BLaER1 treated with 17β-estradiol and CSF1 and Interleukin-3, amounts not matched to agents 10 nM and 100 nM (cell line): ENCODE measurements at regions not wholly inside any gene's neighbourhood (a gene's known extent, or its start where the extent isn't known, plus 50 kb on each side); places are given as distances from the start of the nearest gene placed in this dataset.

Experiments used
- H3K27ac ChIP-seq, 11 experiments: shearing (Covaris generic); formaldehyde crosslinking; 2 replicates each; pipeline ENCODE4 v1.8.1; 2022
- H3K27me3 ChIP-seq, 11 experiments: shearing (Covaris generic); formaldehyde crosslinking; 2 replicates each; pipeline ENCODE4 v1.8.1; 2022
- H3K36me3 ChIP-seq, 11 experiments: shearing (Covaris generic); formaldehyde crosslinking; 2 replicates each; pipeline ENCODE4 v1.8.1; 2022
- H3K4me1 ChIP-seq, 10 experiments: shearing (Covaris generic); formaldehyde crosslinking; 2 replicates each; pipeline ENCODE4 v1.8.1; 2022
- H3K4me2 ChIP-seq, 11 experiments: shearing (Covaris generic); formaldehyde crosslinking; 2 replicates each; pipeline ENCODE4 v1.8.1; 2022
- H3K4me3 ChIP-seq, 10 experiments: shearing (Covaris generic); formaldehyde crosslinking; 2 replicates each; pipeline ENCODE4 v1.8.1; 2022
- H3K9ac ChIP-seq, 11 experiments: shearing (Covaris generic); formaldehyde crosslinking; 2 replicates each; pipeline ENCODE4 v1.8.1; 2022
- H3K9me3 ChIP-seq, 11 experiments: shearing (Covaris generic); formaldehyde crosslinking; replicated peaks in 1 of 11; 2 replicates each; pipeline ENCODE4 v1.8.1; 2022
- H4K20me1 ChIP-seq, 11 experiments: shearing (Covaris generic); formaldehyde crosslinking; 2 replicates each; pipeline ENCODE4 v1.8.1; 2022
- Cebpa-rat ChIP-seq, 11 experiments: shearing (Covaris generic); IDR thresholded peaks; 2 replicates each; pipeline ENCODE4 v1.8.1; 2022

DNA sequence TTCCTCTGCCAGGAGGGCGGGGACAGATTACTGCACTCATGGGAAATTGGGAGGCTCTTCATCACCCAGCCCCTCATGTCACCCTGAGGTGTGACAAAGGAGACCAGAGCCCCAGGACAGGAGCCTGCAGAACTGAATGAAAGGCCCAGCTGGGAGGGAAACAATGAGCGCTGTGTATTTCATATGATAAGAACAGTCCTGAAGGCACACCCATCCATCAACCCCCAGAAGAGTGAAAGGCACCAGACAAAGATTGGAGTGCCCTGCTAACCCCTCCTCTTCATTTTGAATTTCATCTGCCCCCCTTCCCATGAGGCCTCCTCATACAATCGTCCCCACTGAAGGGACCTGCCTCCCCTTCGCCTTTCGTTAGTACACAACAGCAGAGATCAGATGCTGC, 160.0 kb upstream of the PRICKLE2 start:
- Histone ChIP-seq H4K20me1 (no peaks in the 10 kb centered on the region), H3K4me2 (no peak overlapping the region), H3K4me3 (no peak overlapping the region), H3K9ac (no peak overlapping the region), H3K4me1 (no peaks in the 10 kb centered on the region), H3K36me3 (no peaks in the 10 kb centered on the region), H3K9me3 (no peaks in the 10 kb centered on the region), H3K27me3 (no peaks in the 10 kb centered on the region), H3K27ac (no peak overlapping the region)
- no peak for TF ChIP-seq Cebpa-rat (IDR thresholded peaks at IDR 0.05)

DNA sequence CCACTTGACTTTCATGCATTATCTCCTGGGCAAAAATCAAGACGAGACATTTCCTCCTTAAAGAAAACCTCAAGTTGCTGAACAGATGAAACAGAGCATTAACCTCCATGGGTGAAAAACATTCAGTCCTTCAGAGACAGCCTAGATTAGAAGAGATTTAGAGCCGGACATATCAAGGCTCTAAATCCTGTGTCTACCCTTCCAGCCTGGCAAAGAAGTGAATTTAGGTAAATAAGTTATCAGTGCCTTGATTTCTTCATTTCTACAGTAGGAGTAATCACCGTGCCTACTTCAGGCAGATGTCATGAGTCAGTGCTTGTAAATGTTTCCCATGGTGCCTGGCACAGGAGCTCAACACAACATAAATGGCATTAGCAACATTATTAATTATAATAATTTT, 159.3 kb upstream of the PRICKLE2 start:
- Histone ChIP-seq H3K9ac (no peak overlapping the region), H3K27me3 (no peaks in the 10 kb centered on the region), H3K36me3 (no peaks in the 10 kb centered on the region), H4K20me1 (no peaks in the 10 kb centered on the region), H3K4me3 (no peak overlapping the region), H3K4me2 (no peak overlapping the region), H3K27ac (no peak overlapping the region), H3K9me3 (no peaks in the 10 kb centered on the region), H3K4me1 (no peaks in the 10 kb centered on the region)
- TF ChIP-seq Cebpa-rat (IDR thresholded peaks at IDR 0.05): no peak

DNA sequence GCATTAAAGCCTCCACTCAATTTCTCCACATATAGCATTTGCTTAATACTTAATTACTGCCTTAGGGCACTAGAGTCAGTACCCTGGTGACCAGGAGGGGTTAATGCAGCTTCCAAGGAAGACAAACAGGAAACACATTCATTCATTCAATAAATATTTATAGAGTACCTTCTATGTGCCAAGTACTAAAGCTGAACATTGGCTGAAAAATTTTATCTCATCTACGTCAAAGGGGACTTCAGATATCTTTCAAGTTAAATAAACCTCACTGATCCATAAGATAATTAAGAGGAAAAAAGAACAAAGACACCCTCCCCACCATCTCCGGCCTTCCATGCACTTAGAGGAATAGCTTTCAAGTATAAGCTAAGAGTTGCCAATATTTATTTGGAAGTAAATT, 156.9 kb upstream of the PRICKLE2 start:
- no peak overlapping the region for H3K9ac ChIP-seq
- H3K27me3 ChIP-seq: no peaks in the 10 kb centered on the region
- H3K4me2 ChIP-seq: no peak overlapping the region
- TF ChIP-seq Cebpa-rat (IDR thresholded peaks at IDR 0.05): no peak
- no peaks in the 10 kb centered on the region for H3K4me1 ChIP-seq
- H3K36me3 ChIP-seq: no peaks in the 10 kb centered on the region
- no peaks in the 10 kb centered on the region for H3K9me3 ChIP-seq
- H3K27ac ChIP-seq: no peak overlapping the region
- no peaks in the 10 kb centered on the region for H4K20me1 ChIP-seq
- H3K4me3 ChIP-seq: no peak overlapping the region

DNA sequence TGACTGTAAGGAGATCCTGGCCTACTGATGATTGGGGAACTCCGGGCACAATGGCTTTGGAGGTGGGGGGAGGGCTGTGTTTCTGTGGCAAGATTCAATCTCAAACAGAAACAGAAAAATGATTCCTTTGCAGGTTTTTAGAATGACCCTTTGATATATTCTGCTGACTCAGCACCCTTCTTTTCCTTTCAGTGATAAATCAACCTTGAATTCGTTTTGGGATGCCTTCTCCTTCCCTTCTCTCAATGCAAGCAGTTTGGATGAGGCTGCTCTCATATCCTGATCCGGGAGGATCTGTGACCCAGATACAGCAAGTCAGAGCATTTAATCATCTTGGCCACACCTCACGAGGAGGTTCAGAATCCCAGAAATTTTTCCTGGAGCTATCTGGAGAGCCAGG, 156.1 kb upstream of the PRICKLE2 start:
- Histone ChIP-seq H3K27ac (no peak overlapping the region), H3K4me1 (no peaks in the 10 kb centered on the region), H3K36me3 (no peaks in the 10 kb centered on the region), H3K27me3 (no peaks in the 10 kb centered on the region), H3K9ac (no peak overlapping the region), H3K4me3 (no peak overlapping the region), H3K4me2 (no peak overlapping the region), H3K9me3 (peaks cover 0 to 3% (median 0%) of the 10 kb centered on the region in 11 experiments; a peak in 4 of 22 replicates), H4K20me1 (no peaks in the 10 kb centered on the region)
- TF ChIP-seq Cebpa-rat (IDR thresholded peaks at IDR 0.05): no peak

DNA sequence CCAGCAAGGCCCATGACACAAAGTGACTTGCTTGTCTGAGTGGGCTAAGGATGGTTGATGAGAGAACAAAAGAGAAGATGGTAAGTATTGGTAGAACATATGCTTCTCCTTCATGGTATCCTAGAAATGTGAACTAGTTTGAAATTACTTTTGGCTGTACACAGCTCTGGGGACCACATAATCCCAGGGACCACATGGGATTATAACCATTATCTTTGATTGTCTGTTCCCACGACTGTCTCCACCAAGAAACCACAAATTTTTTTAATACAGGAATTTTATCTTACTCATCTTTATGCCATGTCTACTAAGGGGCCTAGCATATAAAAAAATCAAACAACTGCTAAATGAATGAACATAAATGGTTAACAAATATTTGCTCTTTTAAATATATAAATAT, 155.3 kb upstream of the PRICKLE2 start:
- no peak overlapping the region for H3K27ac ChIP-seq
- no peak overlapping the region for H3K9ac ChIP-seq
- H3K27me3 ChIP-seq: no peaks in the 10 kb centered on the region
- H3K36me3 ChIP-seq: no peaks in the 10 kb centered on the region
- peaks cover 6 to 12% (median 7%) of the 10 kb centered on the region in 11 experiments; a peak in 20 of 22 replicates for H3K9me3 ChIP-seq
- TF ChIP-seq Cebpa-rat (IDR thresholded peaks at IDR 0.05): no peak
- no peaks in the 10 kb centered on the region for H4K20me1 ChIP-seq
- H3K4me2 ChIP-seq: no peak overlapping the region
- no peak overlapping the region for H3K4me3 ChIP-seq
- H3K4me1 ChIP-seq: no peaks in the 10 kb centered on the region

DNA sequence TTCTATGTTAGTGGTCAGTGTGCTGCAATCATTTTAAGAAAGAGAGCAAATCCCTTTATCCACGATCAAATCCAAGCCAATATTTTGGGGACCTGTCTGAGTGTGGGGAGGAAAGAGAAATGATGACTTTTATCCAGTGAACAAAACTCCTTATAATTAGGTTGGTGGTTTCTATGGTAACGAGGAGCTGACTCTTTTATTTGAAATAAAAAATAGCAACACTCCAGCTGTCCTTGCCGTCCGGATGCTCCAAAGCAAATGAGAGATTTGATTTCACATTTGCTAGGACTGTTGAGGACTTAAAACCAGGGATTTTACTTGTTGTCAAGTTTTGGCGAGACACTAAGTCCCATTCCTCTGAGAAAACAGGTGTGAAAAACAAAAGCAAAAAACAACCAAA, 154.0 kb upstream of the PRICKLE2 start:
- no peaks in the 10 kb centered on the region for H3K36me3 ChIP-seq
- no peak overlapping the region for H3K9ac ChIP-seq
- no peaks in the 10 kb centered on the region for H4K20me1 ChIP-seq
- peaks cover 0 to 12% (median 0%) of the 10 kb centered on the region in 10 experiments; a peak in 6 of 20 replicates for H3K4me1 ChIP-seq
- H3K27me3 ChIP-seq: no peaks in the 10 kb centered on the region
- no peak overlapping the region for H3K4me2 ChIP-seq
- no peak overlapping the region for H3K4me3 ChIP-seq
- H3K27ac ChIP-seq: no peak overlapping the region
- no peak for TF ChIP-seq Cebpa-rat (IDR thresholded peaks at IDR 0.05)
- H3K9me3 ChIP-seq: peaks cover 7 to 13% (median 9%) of the 10 kb centered on the region in 11 experiments; a peak in 20 of 22 replicates

DNA sequence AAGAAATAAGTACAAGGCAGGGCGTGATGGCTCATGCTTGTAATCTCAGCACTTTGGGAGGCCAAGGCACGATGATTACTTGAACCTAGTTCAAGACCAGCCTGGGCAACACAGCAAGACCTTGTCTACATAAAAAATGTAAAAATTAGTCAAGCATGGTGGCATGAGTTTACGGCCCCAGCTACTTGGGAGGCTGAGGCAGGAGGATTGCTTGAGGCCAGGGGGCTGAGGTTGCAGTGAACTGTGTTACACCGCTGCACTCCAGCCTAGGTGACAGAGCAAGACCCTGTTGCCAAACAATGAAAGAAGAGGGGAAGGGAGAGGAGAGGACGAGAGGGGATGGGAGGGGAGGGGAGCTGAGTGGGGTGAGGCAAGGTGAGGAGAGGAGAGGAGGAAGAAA, 152.7 kb upstream of the PRICKLE2 start:
- no peak for TF ChIP-seq Cebpa-rat (IDR thresholded peaks at IDR 0.05)

DNA sequence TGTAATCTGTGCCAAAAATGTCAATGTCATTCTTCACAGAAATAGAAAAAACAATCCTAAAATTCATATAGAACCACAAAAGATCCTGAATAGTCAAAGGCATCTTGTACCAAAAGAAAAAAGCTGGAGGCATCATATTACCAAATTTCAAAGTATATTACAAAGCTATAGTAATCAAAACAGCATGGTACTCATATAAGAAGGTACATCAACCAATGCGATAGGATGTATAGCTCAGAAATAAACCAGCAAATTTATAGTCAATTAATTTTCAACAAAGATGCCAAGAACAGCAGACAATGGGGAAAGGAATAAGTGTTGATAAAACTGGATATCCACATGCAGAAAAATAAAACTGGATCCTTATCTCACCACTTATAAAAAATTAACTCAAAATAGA, 150.5 kb upstream of the PRICKLE2 start:
- H3K9ac ChIP-seq: no peak overlapping the region
- no peak overlapping the region for H3K27ac ChIP-seq
- no peaks in the 10 kb centered on the region for H3K27me3 ChIP-seq
- no peak for TF ChIP-seq Cebpa-rat (IDR thresholded peaks at IDR 0.05)
- no peak overlapping the region for H3K4me2 ChIP-seq
- peaks cover 0 to 14% (median 0%) of the 10 kb centered on the region in 10 experiments; a peak in 6 of 20 replicates for H3K4me1 ChIP-seq
- no peaks in the 10 kb centered on the region for H3K36me3 ChIP-seq
- H3K9me3 ChIP-seq: peaks cover 7 to 16% (median 10%) of the 10 kb centered on the region in 11 experiments; a peak in 21 of 22 replicates
- H4K20me1 ChIP-seq: no peaks in the 10 kb centered on the region
- no peak overlapping the region for H3K4me3 ChIP-seq

More for the DNA sequence above, 152.7 kb upstream of the PRICKLE2 start:
- Histone ChIP-seq H3K27me3 (no peaks in the 10 kb centered on the region), H3K36me3 (no peaks in the 10 kb centered on the region), H4K20me1 (no peaks in the 10 kb centered on the region), H3K4me1 (peaks cover 0 to 14% (median 0%) of the 10 kb centered on the region in 10 experiments; a peak in 6 of 20 replicates), H3K9ac (no peak overlapping the region), H3K9me3 (peaks cover 7 to 13% (median 9%) of the 10 kb centered on the region in 11 experiments; a peak in 20 of 22 replicates), H3K4me2 (no peak overlapping the region), H3K27ac (no peak overlapping the region), H3K4me3 (no peak overlapping the region)

DNA sequence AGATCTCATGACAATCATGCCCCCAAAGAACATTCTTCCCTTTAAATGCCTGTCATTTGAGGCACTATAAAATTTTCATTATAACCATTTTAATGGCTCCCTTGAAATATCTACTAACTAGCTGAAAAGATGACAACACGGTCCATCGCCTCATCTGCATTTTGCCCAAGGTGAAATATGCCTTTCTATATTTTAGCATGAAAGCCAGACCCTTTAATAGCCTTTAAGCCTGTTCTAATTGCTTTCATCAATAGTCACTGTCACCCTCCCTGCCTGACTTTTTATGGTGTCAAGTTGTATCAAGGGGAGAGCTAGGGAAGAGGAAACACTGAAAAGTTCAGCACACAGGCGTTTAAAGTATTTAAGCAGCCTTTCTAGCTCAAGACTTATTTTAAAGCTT, 144.1 kb upstream of the PRICKLE2 start:
- H3K4me1 ChIP-seq: peaks cover 0 to 4% (median 0%) of the 10 kb centered on the region in 10 experiments; a peak in 5 of 20 replicates
- H3K27me3 ChIP-seq: no peaks in the 10 kb centered on the region
- no peak overlapping the region for H3K9ac ChIP-seq
- H3K27ac ChIP-seq: no peak overlapping the region
- no peak for TF ChIP-seq Cebpa-rat (IDR thresholded peaks at IDR 0.05)
- H3K9me3 ChIP-seq: peaks cover 0 to 6% (median 0%) of the 10 kb centered on the region in 11 experiments; a peak in 5 of 22 replicates
- no peaks in the 10 kb centered on the region for H3K36me3 ChIP-seq
- no peak overlapping the region for H3K4me2 ChIP-seq
- H3K4me3 ChIP-seq: no peak overlapping the region
- H4K20me1 ChIP-seq: no peaks in the 10 kb centered on the region

DNA sequence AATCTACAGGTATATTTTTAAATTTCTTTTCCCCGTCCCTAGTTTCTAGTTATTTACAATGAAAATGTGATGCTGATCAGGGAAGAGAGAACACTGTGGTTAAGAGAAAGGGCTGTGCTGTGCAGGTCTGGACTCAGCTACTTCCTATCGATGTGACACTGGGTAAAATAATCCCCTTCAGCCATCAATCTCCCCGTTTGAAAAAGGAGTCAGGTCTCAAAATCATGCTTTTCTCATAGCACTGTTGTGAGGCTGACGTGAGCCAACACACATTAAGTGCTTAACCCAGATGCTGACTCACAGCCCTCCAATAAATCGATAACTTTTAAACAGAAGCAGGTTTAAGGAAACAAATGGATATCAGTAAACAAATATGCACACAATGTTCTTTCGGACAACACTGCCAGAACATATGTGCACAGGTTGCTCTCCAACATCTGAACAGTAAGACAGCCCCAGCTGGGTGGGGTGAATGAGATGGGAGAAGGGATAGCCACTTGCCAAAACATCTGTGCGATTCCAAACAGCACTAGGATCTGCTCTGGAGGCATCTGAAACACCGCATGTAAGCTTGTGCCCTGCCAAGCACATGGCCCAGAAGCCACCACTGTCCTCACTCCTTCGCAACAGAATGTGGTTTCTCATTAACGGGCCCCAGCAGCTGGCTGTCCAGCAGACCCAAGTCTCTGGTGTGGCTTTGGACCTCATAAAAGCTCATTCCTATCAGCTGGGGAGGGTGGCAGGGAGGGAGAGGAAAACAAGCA, 143.2 kb upstream of the PRICKLE2 start:
- Histone ChIP-seq H3K27me3 (no peaks in the 10 kb centered on the region), H4K20me1 (no peaks in the 10 kb centered on the region), H3K9ac (no peak overlapping the region), H3K9me3 (peaks cover 0 to 6% (median 0%) of the 10 kb centered on the region in 11 experiments; a peak in 5 of 22 replicates), H3K4me2 (no peak overlapping the region), H3K4me1 (no peaks in the 10 kb centered on the region), H3K36me3 (no peaks in the 10 kb centered on the region), H3K4me3 (no peak overlapping the region), H3K27ac (no peak overlapping the region)
- no peak for TF ChIP-seq Cebpa-rat (IDR thresholded peaks at IDR 0.05)
